Heart left ventricle (tissue), 13 donors: ENCODE measurements at regions not wholly inside any gene's neighbourhood (a gene's known extent, or its start where the extent isn't known, plus 50 kb on each side); places are given as distances from the start of the nearest gene placed in this dataset.

Source experiments
- POLR2A ChIP-seq, 2 donors: fragments of 450-650 bp; IDR thresholded peaks; one replicate each; pipeline ENCODE4 v1.6.1; 2017; ENCODE audit warnings: antibody characterized with exemption in 2 of 2, mild to moderate bottlenecking in 2 of 2, moderate library complexity in 2 of 2
- TF ChIP-seq, protein P1 (sequence below), 12 donors: fragments of 200-600 bp; sonication (generic) in 4 of 12; IDR thresholded peaks; one replicate each; pipeline versions ENCODE4 v1.5.0 to v1.8.0; 2018 to 2022; ENCODE audit warnings: antibody characterized with exemption in 12 of 12, mild to moderate bottlenecking in 5 of 12
- donor health status: ischemic (EF 13 %, LVEDD 7.1; RV severe dilation, severe dysfunction).
- donor health status: DM: no; HTN: yes; CAD: no.
- donor health status: DM: no; HTN: no; CAD: no.
- donor health status: ischemic (EF 25% LVEDD 6.9; RV normal size, moderate dysfunction).
- donor health status: ischemic (EF 25% LVEDD 5.7; RV mildly dilated, moderate dysfunction).
- donor health status: ischemic (EF 35%, LVEDD 5.7; RV mildly dilated, moderate dysfunction).
- donor health status: nonischemic (EF 11% LVEDD 7.7; RV severe dilation, severe dysfunction).
- donor health status: DM: yes; HTN: yes; CAD: no.
- donor health status: PGD.
- donor health status: ischemic (EF 29% LVEDD 5.4; RV normal size, mild dysfunction).
- donor health status: nonischemic (EF 23%, LVEDD 6.1; RV moderate dilation, normal function).

DNA sequence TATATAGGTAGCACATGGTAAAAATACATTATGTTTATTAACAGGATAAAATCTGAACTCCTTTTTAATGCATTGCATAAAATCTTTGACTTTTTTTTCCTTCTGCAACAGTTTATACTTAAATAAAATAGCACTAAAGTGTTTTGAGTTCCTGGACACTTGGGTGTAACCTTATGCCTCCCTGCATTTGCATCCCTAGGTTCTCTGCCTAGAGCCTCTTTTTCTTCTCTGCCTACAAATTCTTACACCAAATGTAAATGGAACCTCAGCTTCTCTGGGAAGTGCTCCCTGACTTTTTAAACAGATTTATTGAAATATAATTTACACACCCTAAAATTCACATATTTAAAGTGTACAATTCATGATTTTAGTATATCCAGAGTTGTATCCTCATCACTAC, 1017.6 kb downstream of the CNTNAP5 start:
- TF ChIP-seq POLR2A (IDR thresholded peaks at IDR 0.05) = no peak
- TF ChIP-seq, protein P1, sequence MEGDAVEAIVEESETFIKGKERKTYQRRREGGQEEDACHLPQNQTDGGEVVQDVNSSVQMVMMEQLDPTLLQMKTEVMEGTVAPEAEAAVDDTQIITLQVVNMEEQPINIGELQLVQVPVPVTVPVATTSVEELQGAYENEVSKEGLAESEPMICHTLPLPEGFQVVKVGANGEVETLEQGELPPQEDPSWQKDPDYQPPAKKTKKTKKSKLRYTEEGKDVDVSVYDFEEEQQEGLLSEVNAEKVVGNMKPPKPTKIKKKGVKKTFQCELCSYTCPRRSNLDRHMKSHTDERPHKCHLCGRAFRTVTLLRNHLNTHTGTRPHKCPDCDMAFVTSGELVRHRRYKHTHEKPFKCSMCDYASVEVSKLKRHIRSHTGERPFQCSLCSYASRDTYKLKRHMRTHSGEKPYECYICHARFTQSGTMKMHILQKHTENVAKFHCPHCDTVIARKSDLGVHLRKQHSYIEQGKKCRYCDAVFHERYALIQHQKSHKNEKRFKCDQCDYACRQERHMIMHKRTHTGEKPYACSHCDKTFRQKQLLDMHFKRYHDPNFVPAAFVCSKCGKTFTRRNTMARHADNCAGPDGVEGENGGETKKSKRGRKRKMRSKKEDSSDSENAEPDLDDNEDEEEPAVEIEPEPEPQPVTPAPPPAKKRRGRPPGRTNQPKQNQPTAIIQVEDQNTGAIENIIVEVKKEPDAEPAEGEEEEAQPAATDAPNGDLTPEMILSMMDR (IDR thresholded peaks at IDR 0.05) = no peak
